H1 (cell line): ENCODE measurements at regions not wholly inside any gene's neighbourhood (a gene's known extent, or its start where the extent isn't known, plus 50 kb on each side); places are given as distances from the start of the nearest gene placed in this dataset.

Experiments
- CTCF ChIA-PET: fragments of 300-600 bp; sonication (Branson Sonifier 250); formaldehyde crosslinking; loops from one replicate; lab custom pipeline; 2021; ENCODE audit not compliant: partially characterized antibody; lab: Charles Lee
- POLR2A ChIA-PET: fragments of 300-600 bp; sonication (Branson Sonifier 250); formaldehyde crosslinking; loops from one replicate; lab custom pipeline; 2021; ENCODE audit warnings: inconsistent platforms; ENCODE audit not compliant: partially characterized antibody; lab: Charles Lee
- DNase-seq, 2 experiments: peaks; one replicate each; pipeline versions ENCODE4 v3.0.0 to v3.0.0-alpha.2; 2010 to 2022; ENCODE audit warnings: low spot score in 2 of 2, low read depth in 1 of 2, mixed read lengths in 1 of 2
- FAIRE-seq: peaks from 2 replicates; lab custom pipeline; 2011; peaks lifted over from hg19 to GRCh38; lab: Jason Lieb, UNC
- H2AFZ ChIP-seq: 2 replicates; pipeline ENCODE4 v1.8.1; 2012; ENCODE audit warnings: low read length, inconsistent platforms
- H2AK5ac ChIP-seq: 2 replicates; pipeline ENCODE4 v1.6.1; 2013; ENCODE audit warnings: low read depth, low read length
- H2BK120ac ChIP-seq: replicated peaks from 2 replicates; pipeline ENCODE3; 2013; ENCODE audit warnings: low read depth, low read length, inconsistent platforms
- H2BK12ac ChIP-seq: 2 replicates; pipeline ENCODE4 v1.6.1; 2013; ENCODE audit warnings: low read depth, low read length
- H2BK15ac ChIP-seq: 2 replicates; pipeline ENCODE4 v1.6.1; 2013; ENCODE audit warnings: low read length
- H2BK20ac ChIP-seq: 2 replicates; pipeline ENCODE4 v1.6.1; 2013; ENCODE audit warnings: low read length
- H2BK5ac ChIP-seq: 2 replicates; pipeline ENCODE4 v1.6.1; 2013; ENCODE audit warnings: low read depth, low read length
- H3K14ac ChIP-seq: 2 replicates; pipeline ENCODE4 v1.6.1; 2013; ENCODE audit warnings: inconsistent platforms; ENCODE audit not compliant: insufficient read length
- H3K18ac ChIP-seq: 2 replicates; pipeline ENCODE4 v1.6.1; 2013; ENCODE audit warnings: low read length; ENCODE audit errors: extremely low read depth
- H3K23ac ChIP-seq: 2 replicates; pipeline ENCODE4 v1.6.1; 2013; ENCODE audit warnings: inconsistent platforms; ENCODE audit not compliant: insufficient read length
- H3K23me2 ChIP-seq: 2 replicates; pipeline ENCODE4 v1.6.1; 2013; ENCODE audit warnings: low read depth, low read length
- H3K27ac ChIP-seq: 2 replicates; pipeline ENCODE4 v1.6.1; 2011; ENCODE audit warnings: low read depth, low read length, inconsistent platforms
- H3K27me3 ChIP-seq, 4 experiments: replicated peaks in 1 of 4; 1 replicate in 1 of 4; 2 replicates in 3 of 4; pipeline versions ENCODE4 v1.6.1 to v1.8.1; 2011 to 2013; ENCODE audit warnings: low read length in 3 of 4, mild to moderate bottlenecking in 3 of 4, inconsistent platforms in 2 of 4, mixed read lengths in 2 of 4, moderate library complexity in 1 of 4; ENCODE audit not compliant: control insufficient read depth in 3 of 4, insufficient read depth in 3 of 4; ENCODE audit errors: extremely low read depth in 1 of 4
- H3K36me3 ChIP-seq, 4 experiments: 2 replicates each; pipeline versions ENCODE4 v1.6.1 to v1.8.1; 2011 to 2013; ENCODE audit warnings: mild to moderate bottlenecking in 4 of 4, low read length in 3 of 4, moderate library complexity in 2 of 4, control low read depth in 1 of 4, inconsistent platforms in 1 of 4; ENCODE audit not compliant: insufficient read depth in 4 of 4, control insufficient read depth in 2 of 4
- H3K4ac ChIP-seq: replicated peaks from 2 replicates; pipeline ENCODE3; 2013; ENCODE audit warnings: low read length, low read depth, mixed read lengths, inconsistent platforms; ENCODE audit not compliant: insufficient read length
- H3K4me1 ChIP-seq, 4 experiments: replicated peaks in 1 of 4; 1 replicate in 1 of 4; 2 replicates in 3 of 4; pipeline versions ENCODE4 v1.6.1 to v1.8.1; 2011 to 2013; ENCODE audit warnings: low read length in 3 of 4, inconsistent platforms in 2 of 4, mixed read lengths in 1 of 4; ENCODE audit not compliant: insufficient read depth in 4 of 4, control insufficient read depth in 3 of 4
- H3K4me2 ChIP-seq, 2 experiments: 2 replicates each; pipeline versions ENCODE4 v1.6.1 to v1.8.1; 2011 to 2013; ENCODE audit warnings: low read depth in 2 of 2, low read length in 2 of 2, control low read depth in 1 of 2, inconsistent platforms in 1 of 2, mild to moderate bottlenecking in 1 of 2; ENCODE audit not compliant: insufficient read depth in 1 of 2
- H3K4me3 ChIP-seq, 4 experiments: fragments of 200-600, 300-600 bp in 1 of 4; sonication (generic), shearing (Covaris generic), sonication (Bioruptor Twin) in 1 of 4; 2 replicates each; pipeline versions ENCODE4 v1.5.1 to v1.8.1; 2011 to 2016; ENCODE audit warnings: low read length in 4 of 4, low read depth in 3 of 4, control low read depth in 2 of 4, inconsistent platforms in 2 of 4, mild to moderate bottlenecking in 2 of 4, mixed read lengths in 1 of 4, moderate library complexity in 1 of 4; ENCODE audit not compliant: insufficient read depth in 2 of 4; ENCODE audit errors: extremely low read depth in 1 of 4
- H3K56ac ChIP-seq: replicated peaks from 2 replicates; pipeline ENCODE3; 2013; ENCODE audit warnings: low read depth, mild to moderate bottlenecking, mixed read lengths, low read length, inconsistent platforms; ENCODE audit not compliant: insufficient read length
- H3K79me1 ChIP-seq: 2 replicates; pipeline ENCODE4 v1.6.1; 2013; ENCODE audit warnings: low read depth, low read length, control low read depth
- H3K79me2 ChIP-seq, 2 experiments: 2 replicates each; pipeline versions ENCODE4 v1.6.1 to v1.8.1; 2012 to 2013; ENCODE audit warnings: low read length in 2 of 2, mild to moderate bottlenecking in 2 of 2, inconsistent platforms in 1 of 2; ENCODE audit not compliant: insufficient read depth in 2 of 2, control insufficient read depth in 1 of 2
- H3K9ac ChIP-seq, 4 experiments: replicated peaks in 1 of 4; 1 replicate in 1 of 4; 2 replicates in 3 of 4; pipeline versions ENCODE4 v1.6.1 to v1.8.1; 2011 to 2013; ENCODE audit warnings: low read depth in 3 of 4, low read length in 3 of 4, control low read depth in 2 of 4, mild to moderate bottlenecking in 2 of 4, moderate library complexity in 2 of 4, inconsistent platforms in 1 of 4; ENCODE audit errors: extremely low read depth in 1 of 4
- H3K9me3 ChIP-seq, 2 experiments: 2 replicates each; pipeline versions ENCODE4 v1.6.1 to v1.8.1; 2012 to 2013; ENCODE audit warnings: mild to moderate bottlenecking in 2 of 2, moderate library complexity in 2 of 2, control low read depth in 1 of 2, inconsistent platforms in 1 of 2, low read depth in 1 of 2, low read length in 1 of 2, mixed read lengths in 1 of 2; ENCODE audit not compliant: insufficient read depth in 2 of 2
- H4K20me1 ChIP-seq, 2 experiments: replicated peaks in 1 of 2; 2 replicates each; pipeline versions ENCODE3 to v1.8.1; 2011 to 2013; ENCODE audit warnings: inconsistent platforms in 2 of 2, low read length in 2 of 2, mild to moderate bottlenecking in 1 of 2; ENCODE audit not compliant: insufficient read depth in 2 of 2, control insufficient read depth in 1 of 2
- H4K5ac ChIP-seq: 2 replicates; pipeline ENCODE4 v1.6.1; 2013; ENCODE audit warnings: low read length, low read depth, mixed read lengths, inconsistent platforms; ENCODE audit not compliant: insufficient read length
- H4K8ac ChIP-seq: 2 replicates; pipeline ENCODE4 v1.8.0; 2013; ENCODE audit warnings: mild to moderate bottlenecking, moderate library complexity, low read length, inconsistent platforms; ENCODE audit not compliant: insufficient read depth; ENCODE audit errors: extremely low read depth
- H4K91ac ChIP-seq: replicated peaks from 2 replicates; pipeline ENCODE3; 2013; ENCODE audit warnings: low read length, mixed read lengths, inconsistent platforms; ENCODE audit not compliant: insufficient read length
- EZH2 ChIP-seq: fragments of 200-600 bp; sonication (generic); IDR thresholded peaks from 2 replicates; pipeline ENCODE4 v1.7.1; 2012; ENCODE audit warnings: low read depth, mild to moderate bottlenecking, moderate library complexity, low read length, inconsistent platforms; ENCODE audit not compliant: severe bottlenecking
- RNF2 ChIP-seq: fragments of 200-900, 300-1000 bp; sonication (generic); IDR thresholded peaks from 2 replicates; pipeline ENCODE4 v1.7.1; 2016; ENCODE audit warnings: borderline replicate concordance, low read depth, mild to moderate bottlenecking, antibody characterized with exemption, low read length; ENCODE audit not compliant: poor library complexity, severe bottlenecking; ENCODE audit errors: missing control alignments
- SUZ12 ChIP-seq: fragments of 200-600 bp; sonication (generic); IDR thresholded peaks from 2 replicates; pipeline ENCODE4 v1.6.1; 2012; ENCODE audit warnings: mild to moderate bottlenecking, inconsistent platforms, low read length, moderate library complexity, mixed read lengths
- TAF1 ChIP-seq: IDR thresholded peaks from 2 replicates; pipeline ENCODE4 v1.6.1; 2011; ENCODE audit warnings: mild to moderate bottlenecking, low read depth, low read length
- WGBS, 2 experiments: shearing (Covaris generic) in 1 of 2; methylation state at CpG; one replicate each; pipeline versions ENCODE4 v1.1.6 to v1.1.7; 2013 to 2015; ENCODE audit warnings: low lambda C conversion rate in 2 of 2, mixed read lengths in 2 of 2, inconsistent platforms in 1 of 2, low coverage in 1 of 2, missing lambda C conversion rate in 1 of 2; ENCODE audit not compliant: insufficient replicate concordance in 2 of 2, insufficient coverage in 1 of 2, insufficient read length in 1 of 2; ENCODE audit errors: extremely low coverage in 1 of 2, missing lambda C conversion rate in 1 of 2; 5-methylcytosine and 5-hydroxymethylcytosine counted together

DNA sequence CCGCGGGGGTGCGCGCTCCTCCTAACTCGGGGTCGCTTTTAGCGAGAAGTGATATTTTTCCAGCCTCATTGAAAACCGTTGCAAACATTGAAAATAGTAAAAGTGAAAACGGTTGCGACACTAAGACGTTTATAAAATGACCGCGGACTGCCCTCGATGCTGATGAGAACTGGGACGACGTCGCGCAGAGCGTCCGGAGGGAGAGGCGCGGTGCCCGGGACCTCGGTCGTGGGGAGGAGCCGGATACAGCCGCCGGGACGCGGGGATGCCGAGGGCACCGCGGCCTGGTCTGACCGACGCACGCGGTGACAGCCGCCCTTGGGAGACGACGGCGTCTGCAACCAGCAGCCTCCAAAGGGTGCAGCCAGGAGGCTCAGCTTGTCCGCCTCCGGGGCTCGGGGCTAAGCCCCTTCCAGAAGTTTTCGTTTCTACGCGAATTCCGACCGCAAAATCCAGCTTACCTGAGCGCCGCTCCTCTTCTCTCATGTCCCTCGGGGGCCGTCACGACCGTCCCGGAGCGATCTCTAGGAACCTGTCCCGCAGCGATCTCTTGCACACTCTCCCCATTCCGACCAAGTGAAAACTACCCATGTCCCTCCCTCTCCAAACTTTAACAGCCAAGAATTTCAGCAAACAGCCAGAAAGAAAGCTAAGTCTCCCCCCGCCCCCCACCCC is 144.4 kb upstream of the ETS2 start:
- Histone ChIP-seq H3K14ac (no peak overlapping the region), H3K4me3 (peak overlapping the region; percentile 42 to 61 (median 48)), H3K9me3 (no peaks in the 10 kb centered on the region), H3K4me2 (peak overlapping the region; percentile 76 to 78), H3K4ac (no peak overlapping the region), H2AFZ (no peak overlapping the region), H2BK12ac (no peak overlapping the region), H3K27ac (no peak overlapping the region), H3K9ac (no peak overlapping the region), H3K23me2 (peaks cover 18% of the 10 kb centered on the region; the same call in 1 of the 2 replicates), H3K23ac (no peak overlapping the region), H4K20me1 (no peaks in the 10 kb centered on the region), H3K27me3 (peaks cover 6 to 28% (median 21%) of the 10 kb centered on the region in 4 experiments), H2BK15ac (no peak overlapping the region), H3K79me2 (no peaks in the 10 kb centered on the region), H3K4me1 (peaks cover 3 to 16% (median 6%) of the 10 kb centered on the region in 4 experiments; a peak in 6 of 7 replicates), H2AK5ac (no peak overlapping the region), H4K5ac (no peak overlapping the region), H4K91ac (peak overlapping the region; percentile 66), H4K8ac (no peak overlapping the region), H2BK5ac (no peak overlapping the region), H3K56ac (no peak overlapping the region), H2BK120ac (no peak overlapping the region), H3K18ac (no peak overlapping the region; the same call in 1 of the 2 replicates), H3K79me1 (no peaks in the 10 kb centered on the region), H2BK20ac (no peak overlapping the region), H3K36me3 (no peaks in the 10 kb centered on the region)
- 1% methylated on average over 45 of the region's 61 CpGs; no CpG with 5 or more reads in 1 of the 2 experiments for WGBS, 2 experiments
- FAIRE-seq (no peak), DNase-seq (peak in 1 of 2 experiments; percentile 68)
- POLR2A ChIA-PET: interaction anchor here (1.2 kb wide), 1 partner anchor 18 kb away, joined by 3 read pairs; no protein-coding TSS in a partner anchor
- CTCF ChIA-PET: interaction anchor here (0.6 to 0.9 kb wide), 2 partner anchors 154 to 1007 kb away, joined by 3 read pairs; no protein-coding TSS in a partner anchor
- peak; percentile 9 for TF ChIP-seq SUZ12
- no peak for TF ChIP-seq EZH2
- no peak for TF ChIP-seq TAF1
- peak; percentile 43 for TF ChIP-seq RNF2
